ENCODE measurements at regions not wholly inside any gene's neighbourhood (a gene's known extent, or its start where the extent isn't known, plus 50 kb on each side); places are given as distances from the start of the nearest gene placed in this dataset.

DNA sequence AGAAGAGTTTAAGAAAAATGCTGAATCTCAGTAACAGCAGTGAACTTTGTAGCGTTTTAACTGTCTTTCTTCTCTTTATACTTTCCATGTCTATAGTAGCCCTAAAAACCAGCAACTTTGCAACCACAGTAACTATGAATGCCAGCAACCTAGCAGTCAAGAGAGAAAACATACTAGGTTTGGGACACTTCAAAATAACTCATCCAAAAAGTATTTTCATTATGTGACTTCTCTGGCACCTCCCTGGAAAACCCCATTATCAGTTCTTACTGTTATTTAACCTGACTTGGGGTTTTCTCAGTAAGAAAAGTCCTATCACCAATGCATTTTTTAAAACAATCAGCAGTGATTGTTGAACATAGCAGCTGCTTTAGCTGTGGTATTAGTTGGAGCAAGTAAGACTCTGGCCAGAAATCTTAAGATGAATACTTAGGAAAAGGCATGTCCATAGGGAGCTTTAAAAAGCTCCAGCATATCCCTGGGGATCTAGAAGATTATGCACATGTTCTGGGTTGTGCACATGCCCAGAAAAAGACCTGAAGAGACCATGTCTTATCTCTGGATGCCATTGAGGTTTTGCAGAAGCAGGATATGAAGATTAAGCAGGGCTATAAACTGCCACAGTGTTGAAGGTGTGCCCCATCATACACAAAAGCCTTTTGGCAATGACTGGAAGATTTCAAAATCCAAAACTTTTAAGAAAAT is 411.3 kb downstream of the CMPK2 start:
- Histone ChIP-seq H3K27me3 (ENCODE audit: insufficient read depth, low read length) (no peaks in the 10 kb centered on the region), H3K79me2 (ENCODE audit: insufficient read depth, low read length) (no peaks in the 10 kb centered on the region), H3K36me3 (ENCODE audit: control insufficient read depth in 1 of 2, insufficient read depth in 2 of 2, low read length in 2 of 2) (no peaks in the 10 kb centered on the region), H3K9me2 (ENCODE audit: insufficient read depth) (no peaks in the 10 kb centered on the region), H3K4me2 (ENCODE audit: low read length) (no peak overlapping the region), H3K9ac (ENCODE audit: low read length) (no peak overlapping the region), H2AFZ (ENCODE audit: low read depth, low read length, poor library complexity, severe bottlenecking) (no peak overlapping the region), H3K4me3 (replicated peaks in 1 of 2; ENCODE audit: low read depth in 1 of 2, low read length in 2 of 2) (no peak overlapping the region), H3K9me3 (ENCODE audit: control insufficient read depth in 1 of 2, insufficient read depth in 1 of 2, low read depth in 1 of 2, low read length in 2 of 2) (no peaks in the 10 kb centered on the region), H3K4me1 (ENCODE audit: control insufficient read depth in 1 of 2, insufficient read depth in 2 of 2, low read length in 2 of 2) (no peaks in the 10 kb centered on the region), H4K20me1 (ENCODE audit: insufficient read depth) (no peaks in the 10 kb centered on the region), H3K27ac (ENCODE audit: low read depth, low read length) (no peak overlapping the region)
- POLR2A ChIA-PET, result no interaction called here
- BruUV-seq (replicated peaks), result no TSS peak
- DNase-seq (ENCODE audit: low read depth, low spot score) (no peak), ATAC-seq (no peak)
- CTCF ChIA-PET, result no interaction called here
- RAD21 ChIA-PET (ENCODE audit: low non-redundant PET in 1 of 2, low total read pairs in 2 of 2, uncharacterized antibody in 2 of 2, unreplicated experiment in 2 of 2), result no interaction called here
- no peak for TF ChIP-seq EZH2 (IDR thresholded peaks at IDR 0.05)
- TF ChIP-seq JUND (IDR thresholded peaks at IDR 0.05), result no peak
- TF ChIP-seq TCF7L2 (IDR thresholded peaks at IDR 0.05; ENCODE audit: borderline replicate concordance, extremely low read depth, insufficient read depth, insufficient read length), result no peak
- TF ChIP-seq SP1 (IDR thresholded peaks at IDR 0.05; ENCODE audit: low read depth), result no peak
- intact Hi-C loops (cut with micrococcal nuclease), result no loop called here

DNA sequence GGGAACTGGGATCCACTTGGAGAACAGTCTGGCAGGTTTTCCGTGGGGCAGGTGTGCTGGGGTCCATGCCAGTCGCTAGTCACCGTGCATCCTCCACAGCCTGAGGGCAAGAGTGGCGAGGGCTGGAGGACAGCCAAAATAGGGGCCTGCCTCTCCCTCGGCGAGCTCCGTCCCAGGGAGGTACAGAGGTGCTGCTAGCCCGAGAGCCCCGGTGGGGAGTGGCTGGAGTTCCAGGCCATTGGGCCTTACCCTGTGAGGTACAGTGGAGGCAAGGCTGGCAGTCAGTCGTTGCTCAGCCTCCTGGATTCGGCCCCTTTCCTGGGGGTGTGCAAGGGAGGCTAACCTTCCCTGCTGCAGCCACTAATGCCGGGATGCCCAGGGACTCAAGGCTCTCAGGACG is 406.6 kb downstream of the CMPK2 start:
- Histone ChIP-seq H3K9ac (ENCODE audit: low read length) (no peak overlapping the region), H3K9me2 (ENCODE audit: insufficient read depth) (no peaks in the 10 kb centered on the region), H3K27ac (ENCODE audit: low read depth, low read length) (no peak overlapping the region), H2AFZ (ENCODE audit: low read depth, low read length, poor library complexity, severe bottlenecking) (no peak overlapping the region), H3K4me2 (ENCODE audit: low read length) (no peak overlapping the region), H3K4me1 (ENCODE audit: control insufficient read depth in 1 of 2, insufficient read depth in 2 of 2, low read length in 2 of 2) (no peaks in the 10 kb centered on the region), H3K36me3 (ENCODE audit: control insufficient read depth in 1 of 2, insufficient read depth in 2 of 2, low read length in 2 of 2) (no peaks in the 10 kb centered on the region), H4K20me1 (ENCODE audit: insufficient read depth) (no peaks in the 10 kb centered on the region), H3K9me3 (ENCODE audit: control insufficient read depth in 1 of 2, insufficient read depth in 1 of 2, low read depth in 1 of 2, low read length in 2 of 2) (no peaks in the 10 kb centered on the region), H3K79me2 (ENCODE audit: insufficient read depth, low read length) (no peaks in the 10 kb centered on the region), H3K4me3 (replicated peaks in 1 of 2; ENCODE audit: low read depth in 1 of 2, low read length in 2 of 2) (no peak overlapping the region), H3K27me3 (ENCODE audit: insufficient read depth, low read length) (no peaks in the 10 kb centered on the region)
- RAD21 ChIA-PET (ENCODE audit: low non-redundant PET in 1 of 2, low total read pairs in 2 of 2, uncharacterized antibody in 2 of 2, unreplicated experiment in 2 of 2), result no interaction called here
- BruUV-seq (replicated peaks), result no TSS peak
- DNase-seq (ENCODE audit: low read depth, low spot score) (no peak), ATAC-seq (no peak)
- POLR2A ChIA-PET, result no interaction called here
- intact Hi-C loops (cut with micrococcal nuclease), result no loop called here
- CTCF ChIA-PET, result no interaction called here
- TF ChIP-seq SP1 (IDR thresholded peaks at IDR 0.05; ENCODE audit: low read depth) (no peak), EZH2 (IDR thresholded peaks at IDR 0.05) (no peak), ELF1 (IDR thresholded peaks at IDR 0.05; ENCODE audit: borderline replicate concordance, low read depth) (no peak), SRF (IDR thresholded peaks at IDR 0.05; ENCODE audit: low read depth) (no peak), POLR2A (IDR thresholded peaks at IDR 0.05; ENCODE audit: borderline replicate concordance, extremely low read depth, insufficient read depth, insufficient read length) (no peak), TCF7L2 (IDR thresholded peaks at IDR 0.05; ENCODE audit: borderline replicate concordance, extremely low read depth, insufficient read depth, insufficient read length) (no peak), YY1 (IDR thresholded peaks at IDR 0.05; ENCODE audit: extremely low read depth, insufficient replicate concordance, low read depth, low read length) (no peak), EZH2phosphoT487 (IDR thresholded peaks at IDR 0.05; ENCODE audit: borderline replicate concordance) (no peak), CEBPB (IDR thresholded peaks at IDR 0.05; ENCODE audit: low read depth) (no peak)
- TF ChIP-seq, protein P1, sequence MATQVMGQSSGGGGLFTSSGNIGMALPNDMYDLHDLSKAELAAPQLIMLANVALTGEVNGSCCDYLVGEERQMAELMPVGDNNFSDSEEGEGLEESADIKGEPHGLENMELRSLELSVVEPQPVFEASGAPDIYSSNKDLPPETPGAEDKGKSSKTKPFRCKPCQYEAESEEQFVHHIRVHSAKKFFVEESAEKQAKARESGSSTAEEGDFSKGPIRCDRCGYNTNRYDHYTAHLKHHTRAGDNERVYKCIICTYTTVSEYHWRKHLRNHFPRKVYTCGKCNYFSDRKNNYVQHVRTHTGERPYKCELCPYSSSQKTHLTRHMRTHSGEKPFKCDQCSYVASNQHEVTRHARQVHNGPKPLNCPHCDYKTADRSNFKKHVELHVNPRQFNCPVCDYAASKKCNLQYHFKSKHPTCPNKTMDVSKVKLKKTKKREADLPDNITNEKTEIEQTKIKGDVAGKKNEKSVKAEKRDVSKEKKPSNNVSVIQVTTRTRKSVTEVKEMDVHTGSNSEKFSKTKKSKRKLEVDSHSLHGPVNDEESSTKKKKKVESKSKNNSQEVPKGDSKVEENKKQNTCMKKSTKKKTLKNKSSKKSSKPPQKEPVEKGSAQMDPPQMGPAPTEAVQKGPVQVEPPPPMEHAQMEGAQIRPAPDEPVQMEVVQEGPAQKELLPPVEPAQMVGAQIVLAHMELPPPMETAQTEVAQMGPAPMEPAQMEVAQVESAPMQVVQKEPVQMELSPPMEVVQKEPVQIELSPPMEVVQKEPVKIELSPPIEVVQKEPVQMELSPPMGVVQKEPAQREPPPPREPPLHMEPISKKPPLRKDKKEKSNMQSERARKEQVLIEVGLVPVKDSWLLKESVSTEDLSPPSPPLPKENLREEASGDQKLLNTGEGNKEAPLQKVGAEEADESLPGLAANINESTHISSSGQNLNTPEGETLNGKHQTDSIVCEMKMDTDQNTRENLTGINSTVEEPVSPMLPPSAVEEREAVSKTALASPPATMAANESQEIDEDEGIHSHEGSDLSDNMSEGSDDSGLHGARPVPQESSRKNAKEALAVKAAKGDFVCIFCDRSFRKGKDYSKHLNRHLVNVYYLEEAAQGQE (IDR thresholded peaks at IDR 0.05; ENCODE audit: low read depth), result no peak
- TF ChIP-seq, protein P2, sequence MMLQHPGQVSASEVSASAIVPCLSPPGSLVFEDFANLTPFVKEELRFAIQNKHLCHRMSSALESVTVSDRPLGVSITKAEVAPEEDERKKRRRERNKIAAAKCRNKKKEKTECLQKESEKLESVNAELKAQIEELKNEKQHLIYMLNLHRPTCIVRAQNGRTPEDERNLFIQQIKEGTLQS (IDR thresholded peaks at IDR 0.05), result no peak
- TF ChIP-seq, protein P3, sequence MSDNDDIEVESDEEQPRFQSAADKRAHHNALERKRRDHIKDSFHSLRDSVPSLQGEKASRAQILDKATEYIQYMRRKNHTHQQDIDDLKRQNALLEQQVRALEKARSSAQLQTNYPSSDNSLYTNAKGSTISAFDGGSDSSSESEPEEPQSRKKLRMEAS (IDR thresholded peaks at IDR 0.05), result no peak

All from HCT116 (cell line).